CD4-positive, alpha-beta T cell (primary cell): ENCODE measurements at regions not wholly inside any gene's neighbourhood (a gene's known extent, or its start where the extent isn't known, plus 50 kb on each side); places are given as distances from the start of the nearest gene placed in this dataset.

Experiments used
- ATAC-seq: fragments of 200-7000 bp; cut with Tn5 transposase; one replicate; pipeline ENCODE4 v1.10.0; 2022; ENCODE audit warnings: mild to moderate bottlenecking; ENCODE audit not compliant: poor library complexity
- CTCF ChIA-PET: fragments of 350-600 bp; sonication (Branson Sonifier 250); formaldehyde crosslinking; loops from one replicate; lab custom pipeline; 2021; ENCODE audit warnings: antibody characterized with exemption, inconsistent platforms; lab: Charles Lee
- POLR2A ChIA-PET: fragments of 350-600 bp; sonication (Branson Sonifier 250); formaldehyde crosslinking; loops from one replicate; lab custom pipeline; 2021; ENCODE audit warnings: antibody characterized with exemption, inconsistent platforms; lab: Charles Lee
- DNase-seq, 14 experiments: peaks; one replicate each; pipeline ENCODE4 v3.0.0-alpha.2; 2013 to 2020; ENCODE audit warnings: mixed read lengths in 2 of 14
- H3K27ac ChIP-seq, 2 donors: one replicate each; pipeline versions ENCODE4 v1.5.1 to v1.7.0; 2013; ENCODE audit warnings: low read length in 2 of 2, low read depth in 1 of 2, mild to moderate bottlenecking in 1 of 2
- H3K27me3 ChIP-seq, 2 experiments: 1 replicate in 1 of 2; 2 replicates in 1 of 2; pipeline versions ENCODE4 v1.6.1 to v1.7.0; 2013; ENCODE audit warnings: low read length in 2 of 2, control low read depth in 1 of 2, mild to moderate bottlenecking in 1 of 2, moderate library complexity in 1 of 2; ENCODE audit not compliant: insufficient read depth in 2 of 2, control insufficient read depth in 1 of 2
- H3K36me3 ChIP-seq: one replicate; pipeline ENCODE4 v1.6.1; 2013; ENCODE audit warnings: low read length, control low read depth; ENCODE audit not compliant: insufficient read depth
- H3K4me1 ChIP-seq: one replicate; pipeline ENCODE4 v1.6.1; 2013; ENCODE audit warnings: low read length, control low read depth; ENCODE audit not compliant: insufficient read depth
- H3K4me3 ChIP-seq: one replicate; pipeline ENCODE4 v1.5.1; 2013; ENCODE audit warnings: mild to moderate bottlenecking, low read length, moderate library complexity
- H3K9me3 ChIP-seq, 2 experiments: 1 replicate in 1 of 2; 2 replicates in 1 of 2; pipeline versions ENCODE4 v1.6.1 to v1.7.0; 2013; ENCODE audit warnings: low read length in 2 of 2, mild to moderate bottlenecking in 2 of 2, control low read depth in 1 of 2, moderate library complexity in 1 of 2; ENCODE audit not compliant: control insufficient read depth in 1 of 2, insufficient read depth in 1 of 2
- H3K27ac Mint-ChIP-seq: one replicate; pipeline ENCODE4 v1.8.0; 2020; ENCODE audit warnings: mixed read lengths
- H3K27me3 Mint-ChIP-seq: one replicate; pipeline ENCODE4 v1.8.0; 2021; ENCODE audit warnings: mixed read lengths
- H3K36me3 Mint-ChIP-seq: one replicate; pipeline ENCODE4 v1.8.0; 2021; ENCODE audit warnings: low read depth, mixed read lengths
- H3K4me1 Mint-ChIP-seq: one replicate; pipeline ENCODE4 v1.8.0; 2021; ENCODE audit warnings: low read depth, mixed read lengths
- H3K4me3 Mint-ChIP-seq: one replicate; pipeline ENCODE4 v1.8.0; 2020; ENCODE audit warnings: mild to moderate bottlenecking, mixed read lengths
- H3K9me3 Mint-ChIP-seq: one replicate; pipeline ENCODE4 v1.8.0; 2020; ENCODE audit warnings: mixed read lengths
- intact Hi-C, 2 experiments: fragments of 100-400 bp; cut with DNase I in 1 of 2; cut with micrococcal nuclease in 1 of 2; formaldehyde crosslinking; loops; one replicate each; pipeline versions ENCODE4 v1.15.1 to v1.9.0; 2023 to 2025; cut with DNase I, micrococcal nuclease
- TF ChIP-seq, protein P1 (sequence below): fragments of 200-600 bp; IDR thresholded peaks from one replicate; pipeline ENCODE4 v1.8.0; 2022; ENCODE audit warnings: antibody characterized with exemption, mild to moderate bottlenecking

DNA sequence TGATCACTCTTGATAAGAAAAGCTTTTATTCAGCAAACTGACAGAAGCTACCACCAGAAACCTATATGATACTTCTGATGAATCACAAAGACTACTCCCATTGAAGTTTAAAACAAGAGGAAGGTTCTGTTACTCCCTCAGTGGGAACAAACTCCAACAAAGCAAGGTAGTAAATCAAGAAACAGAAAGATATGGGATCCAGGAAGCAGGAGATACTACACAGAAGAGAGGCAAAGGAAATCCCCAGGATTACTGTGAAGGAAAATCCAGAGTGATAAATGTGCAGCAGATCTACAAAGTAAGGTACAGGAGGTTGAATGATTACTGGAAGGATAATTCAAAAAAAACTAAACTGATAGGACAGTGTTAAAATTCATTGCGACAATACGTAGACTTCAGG is 222.4 kb downstream of the HHIP start:
- H3K27me3 ChIP-seq = no peaks in the 10 kb centered on the region
- ATAC-seq = no peak
- no peaks in the 10 kb centered on the region for H3K36me3 ChIP-seq
- H3K4me3 ChIP-seq = no peak overlapping the region
- no peaks in the 10 kb centered on the region for H3K36me3 Mint-ChIP-seq
- H3K4me1 ChIP-seq = no peaks in the 10 kb centered on the region
- H3K9me3 Mint-ChIP-seq = peaks cover 14% of the 10 kb centered on the region
- no peaks in the 10 kb centered on the region for H3K27me3 Mint-ChIP-seq
- no peak overlapping the region for H3K4me3 Mint-ChIP-seq
- TF ChIP-seq, protein P1, sequence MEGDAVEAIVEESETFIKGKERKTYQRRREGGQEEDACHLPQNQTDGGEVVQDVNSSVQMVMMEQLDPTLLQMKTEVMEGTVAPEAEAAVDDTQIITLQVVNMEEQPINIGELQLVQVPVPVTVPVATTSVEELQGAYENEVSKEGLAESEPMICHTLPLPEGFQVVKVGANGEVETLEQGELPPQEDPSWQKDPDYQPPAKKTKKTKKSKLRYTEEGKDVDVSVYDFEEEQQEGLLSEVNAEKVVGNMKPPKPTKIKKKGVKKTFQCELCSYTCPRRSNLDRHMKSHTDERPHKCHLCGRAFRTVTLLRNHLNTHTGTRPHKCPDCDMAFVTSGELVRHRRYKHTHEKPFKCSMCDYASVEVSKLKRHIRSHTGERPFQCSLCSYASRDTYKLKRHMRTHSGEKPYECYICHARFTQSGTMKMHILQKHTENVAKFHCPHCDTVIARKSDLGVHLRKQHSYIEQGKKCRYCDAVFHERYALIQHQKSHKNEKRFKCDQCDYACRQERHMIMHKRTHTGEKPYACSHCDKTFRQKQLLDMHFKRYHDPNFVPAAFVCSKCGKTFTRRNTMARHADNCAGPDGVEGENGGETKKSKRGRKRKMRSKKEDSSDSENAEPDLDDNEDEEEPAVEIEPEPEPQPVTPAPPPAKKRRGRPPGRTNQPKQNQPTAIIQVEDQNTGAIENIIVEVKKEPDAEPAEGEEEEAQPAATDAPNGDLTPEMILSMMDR = no peak
- no peaks in the 10 kb centered on the region for H3K4me1 Mint-ChIP-seq
- H3K9me3 ChIP-seq = no peaks in the 10 kb centered on the region
- ChIA-PET CTCF (no interaction called here), POLR2A (no interaction called here)
- intact Hi-C loops = no loop called here
- no peak overlapping the region for H3K27ac Mint-ChIP-seq
- H3K27ac ChIP-seq = no peak overlapping the region
- DNase-seq = no peak

DNA sequence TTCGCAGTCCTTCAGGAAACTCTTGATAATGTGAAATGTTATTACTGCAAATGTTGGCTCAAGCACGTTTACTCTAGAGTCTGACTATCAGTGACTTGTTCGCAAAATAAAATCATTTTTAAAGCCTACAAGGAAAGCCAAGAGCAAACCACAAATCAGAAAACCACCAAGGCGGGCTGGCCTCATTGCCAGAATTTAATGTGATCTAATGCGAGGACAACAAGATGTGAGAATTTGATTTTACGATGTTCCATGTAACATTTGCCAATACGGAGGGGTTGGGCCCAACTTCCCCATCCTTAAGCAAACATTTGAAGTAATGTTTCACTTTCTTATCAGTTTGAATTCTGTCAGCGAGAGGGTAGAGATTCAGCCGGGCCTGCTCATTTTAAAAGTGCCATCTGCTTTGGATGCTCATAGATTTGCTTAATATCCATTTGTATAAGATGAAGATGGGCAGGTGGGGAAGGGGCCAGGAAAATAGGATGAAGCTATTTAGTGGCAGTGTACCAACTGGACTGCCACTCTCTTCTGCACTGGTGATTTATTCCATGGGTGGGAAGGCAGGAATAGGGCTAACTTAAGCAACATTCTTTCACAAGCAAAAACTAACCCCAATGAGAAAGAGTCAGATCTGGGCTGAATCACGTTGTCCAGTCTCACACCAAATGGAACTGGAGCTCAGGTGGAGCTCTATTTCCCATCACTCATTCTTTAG is 225.3 kb downstream of the ANAPC10 start:
- intact Hi-C loops = no loop called here
- TF ChIP-seq, protein P1 = no peak
- CTCF ChIA-PET = no interaction called here
- Histone ChIP-seq H3K27ac (no peak overlapping the region), H3K4me1 (no peaks in the 10 kb centered on the region), H3K27me3 (no peaks in the 10 kb centered on the region), H3K4me3 (no peak overlapping the region), H3K36me3 (no peaks in the 10 kb centered on the region), H3K9me3 (no peaks in the 10 kb centered on the region)
- Mint-ChIP-seq H3K36me3 (no peaks in the 10 kb centered on the region), H3K27ac (no peak overlapping the region), H3K9me3 (peaks cover 7% of the 10 kb centered on the region), H3K27me3 (no peaks in the 10 kb centered on the region), H3K4me1 (no peaks in the 10 kb centered on the region), H3K4me3 (no peak overlapping the region)
- POLR2A ChIA-PET = no interaction called here
- ATAC-seq (no peak), DNase-seq (no peak)

DNA sequence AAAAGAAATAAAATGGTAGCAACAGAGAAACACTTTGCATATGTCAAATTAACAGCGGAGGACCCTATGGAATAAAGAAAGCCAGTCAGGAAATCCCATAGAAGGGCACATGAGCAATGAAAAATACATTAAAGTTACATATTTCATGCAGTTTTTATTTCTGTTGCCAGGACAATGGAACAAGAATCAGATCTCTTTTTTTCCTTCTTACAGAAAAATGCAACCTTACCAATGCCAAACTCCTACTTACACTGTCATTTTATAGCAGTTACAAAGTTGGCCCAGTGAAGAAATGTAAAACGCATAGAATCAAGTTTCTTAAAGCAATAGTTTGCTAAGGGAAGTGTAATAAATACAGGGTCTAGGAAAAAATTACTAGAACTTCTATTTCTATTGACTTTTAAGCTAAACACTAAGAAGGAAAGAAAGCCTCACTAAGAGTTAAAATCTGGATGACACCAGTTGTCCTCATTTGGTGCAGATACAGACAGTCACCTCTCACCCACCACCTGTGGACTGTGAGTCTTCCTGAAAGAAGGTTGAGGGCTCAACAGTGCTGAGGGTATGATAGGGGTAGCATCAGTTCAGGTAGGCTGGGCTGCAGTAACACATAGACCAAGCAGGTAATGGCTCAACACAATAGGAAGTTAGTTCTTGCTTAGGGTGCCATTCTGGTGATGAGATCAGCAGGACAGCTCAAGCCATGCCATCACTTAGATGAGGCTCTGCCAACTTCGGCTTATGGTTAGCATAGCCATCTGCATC is 224.6 kb downstream of the ANAPC10 start:
- Histone ChIP-seq H3K4me3 (no peak overlapping the region), H3K36me3 (no peaks in the 10 kb centered on the region), H3K27me3 (no peaks in the 10 kb centered on the region), H3K4me1 (no peaks in the 10 kb centered on the region), H3K9me3 (no peaks in the 10 kb centered on the region), H3K27ac (no peak overlapping the region)
- ATAC-seq (no peak), DNase-seq (no peak)
- ChIA-PET CTCF (no interaction called here), POLR2A (no interaction called here)
- H3K36me3 Mint-ChIP-seq = no peaks in the 10 kb centered on the region
- H3K4me3 Mint-ChIP-seq = no peak overlapping the region
- intact Hi-C loops = no loop called here
- no peaks in the 10 kb centered on the region for H3K4me1 Mint-ChIP-seq
- peaks cover 2% of the 10 kb centered on the region for H3K9me3 Mint-ChIP-seq
- no peaks in the 10 kb centered on the region for H3K27me3 Mint-ChIP-seq
- H3K27ac Mint-ChIP-seq = no peak overlapping the region
- TF ChIP-seq, protein P1 = no peak
